Mesenchymal stem cell (in vitro differentiated cells and primary cell): ENCODE measurements at regions not wholly inside any gene's neighbourhood (a gene's known extent, or its start where the extent isn't known, plus 50 kb on each side); places are given as distances from the start of the nearest gene placed in this dataset.
A peak's percentile ranks its signal among the peaks of the same experiment; 100 is the strongest.

ENCODE experiments used
- DNase-seq: peaks from one replicate; pipeline ENCODE4 v3.0.0-alpha.2; 2013
- H2AFZ ChIP-seq: one replicate; pipeline ENCODE4 v1.6.1; 2013; ENCODE audit warnings: low read depth, mild to moderate bottlenecking, control low read depth, inconsistent platforms, low read length, moderate library complexity
- H2AK5ac ChIP-seq: 2 replicates; pipeline ENCODE4 v1.6.1; 2013; ENCODE audit warnings: low read length, moderate library complexity, mild to moderate bottlenecking, inconsistent platforms; ENCODE audit not compliant: severe bottlenecking
- H2BK120ac ChIP-seq: one replicate; pipeline ENCODE4 v1.6.1; 2013; ENCODE audit warnings: low read depth, mild to moderate bottlenecking, inconsistent platforms, low read length, moderate library complexity
- H2BK12ac ChIP-seq, 2 experiments: one replicate each; pipeline ENCODE4 v1.6.1; 2013; ENCODE audit warnings: inconsistent platforms in 2 of 2, low read length in 2 of 2, mild to moderate bottlenecking in 2 of 2, moderate library complexity in 2 of 2, control low read depth in 1 of 2
- H2BK15ac ChIP-seq: one replicate; pipeline ENCODE4 v1.6.1; 2013; ENCODE audit warnings: mild to moderate bottlenecking, low read depth, inconsistent platforms; ENCODE audit not compliant: poor library complexity, severe bottlenecking
- H2BK5ac ChIP-seq: 2 replicates; pipeline ENCODE4 v1.6.1; 2013; ENCODE audit warnings: low read depth, mild to moderate bottlenecking, low read length, control low read depth, inconsistent platforms; ENCODE audit not compliant: poor library complexity, severe bottlenecking
- H3K14ac ChIP-seq, 2 experiments: one replicate each; pipeline ENCODE4 v1.6.1; 2013; ENCODE audit warnings: inconsistent platforms in 2 of 2, low read length in 2 of 2, control low read depth in 1 of 2, mild to moderate bottlenecking in 1 of 2, moderate library complexity in 1 of 2
- H3K18ac ChIP-seq, 2 experiments: one replicate each; pipeline ENCODE4 v1.6.1; 2013; ENCODE audit warnings: inconsistent platforms in 2 of 2, low read length in 2 of 2, control low read depth in 1 of 2, low read depth in 1 of 2, mild to moderate bottlenecking in 1 of 2
- H3K23ac ChIP-seq, 2 experiments: one replicate each; pipeline ENCODE4 v1.6.1; 2013; ENCODE audit warnings: inconsistent platforms in 2 of 2, low read length in 2 of 2, mild to moderate bottlenecking in 2 of 2, moderate library complexity in 2 of 2, control low read depth in 1 of 2
- H3K27ac ChIP-seq: 2 replicates; pipeline ENCODE4 v1.5.1; 2013; ENCODE audit warnings: mild to moderate bottlenecking, moderate library complexity, low read length, control low read depth, inconsistent platforms; ENCODE audit not compliant: poor library complexity, severe bottlenecking
- H3K27me3 ChIP-seq, 2 experiments: 2 replicates each; pipeline versions ENCODE4 v1.6.1 to v1.7.0; 2013; ENCODE audit warnings: low read length in 2 of 2, mild to moderate bottlenecking in 2 of 2, moderate library complexity in 2 of 2, control low read depth in 1 of 2, inconsistent platforms in 1 of 2; ENCODE audit not compliant: control insufficient read depth in 1 of 2, insufficient read depth in 1 of 2
- H3K36me3 ChIP-seq, 2 experiments: 2 replicates each; pipeline versions ENCODE4 v1.6.1 to v1.7.0; 2013; ENCODE audit warnings: low read length in 2 of 2, control low read depth in 1 of 2, inconsistent platforms in 1 of 2, low read depth in 1 of 2, mild to moderate bottlenecking in 1 of 2; ENCODE audit not compliant: insufficient read depth in 2 of 2, control insufficient read depth in 1 of 2
- H3K4ac ChIP-seq, 2 experiments: one replicate each; pipeline ENCODE4 v1.6.1; 2013; ENCODE audit warnings: inconsistent platforms in 2 of 2, low read length in 2 of 2, mild to moderate bottlenecking in 2 of 2, moderate library complexity in 2 of 2, control low read depth in 1 of 2, low read depth in 1 of 2
- H3K4me1 ChIP-seq: 2 replicates; pipeline ENCODE4 v1.6.1; 2013; ENCODE audit warnings: low read depth, low read length, control low read depth; ENCODE audit not compliant: control insufficient read depth, insufficient read depth
- H3K4me2 ChIP-seq: 2 replicates; pipeline ENCODE4 v1.6.1; 2013; ENCODE audit warnings: low read length, mild to moderate bottlenecking, inconsistent platforms; ENCODE audit not compliant: poor library complexity, severe bottlenecking
- H3K4me3 ChIP-seq, 2 experiments: 2 replicates each; pipeline versions ENCODE4 v1.5.1 to v1.7.0; 2013; ENCODE audit warnings: low read length in 2 of 2, mild to moderate bottlenecking in 2 of 2, control low read depth in 1 of 2, low read depth in 1 of 2; ENCODE audit not compliant: insufficient read depth in 1 of 2
- H3K79me1 ChIP-seq: replicated peaks from 2 replicates; pipeline ENCODE4 v1.6.1; 2013; ENCODE audit warnings: mild to moderate bottlenecking, control low read depth, low read length, inconsistent platforms; ENCODE audit not compliant: poor library complexity, severe bottlenecking
- H3K9ac ChIP-seq: 2 replicates; pipeline ENCODE4 v1.7.0; 2013; ENCODE audit warnings: mild to moderate bottlenecking, low read length, moderate library complexity
- H3K9me3 ChIP-seq: 2 replicates; pipeline ENCODE4 v1.7.0; 2013; ENCODE audit warnings: mild to moderate bottlenecking, low read length; ENCODE audit not compliant: control insufficient read depth
- H4K8ac ChIP-seq: one replicate; pipeline ENCODE4 v1.6.1; 2013; ENCODE audit warnings: inconsistent platforms, mild to moderate bottlenecking, low read length, moderate library complexity
- H4K91ac ChIP-seq: one replicate; pipeline ENCODE4 v1.6.1; 2013; ENCODE audit warnings: mild to moderate bottlenecking, low read length, inconsistent platforms
- WGBS: methylation state at CpG from one replicate; pipeline ENCODE4 v1.1.7; 2013; ENCODE audit warnings: mixed read lengths; 5-methylcytosine and 5-hydroxymethylcytosine counted together

- no peak overlapping the region for H2AFZ ChIP-seq
Observed at GRCh38 chr13:88623150-88623549, 952.0 kb downstream of the SLITRK5 start.

GRCh38 chr13:88627071-88627470, 955.9 kb downstream of the SLITRK5 start:
- H3K4me3 ChIP-seq = no peak overlapping the region
- no peak overlapping the region for H2BK15ac ChIP-seq
- H2BK12ac ChIP-seq = no peak overlapping the region
- H2AK5ac ChIP-seq = no peak overlapping the region
- no peak overlapping the region for H3K14ac ChIP-seq
- H3K27me3 ChIP-seq = no peaks in the 10 kb centered on the region
- H3K36me3 ChIP-seq = no peaks in the 10 kb centered on the region
- peaks cover 22% of the 10 kb centered on the region for H3K9me3 ChIP-seq
- H2BK120ac ChIP-seq = no peak overlapping the region
- no peak overlapping the region for H3K4ac ChIP-seq
- no peak overlapping the region for H4K8ac ChIP-seq
- H3K27ac ChIP-seq = no peak overlapping the region
- no peak overlapping the region for H2AFZ ChIP-seq
- no CpG with 5 or more reads among the region's 3 CpGs for WGBS
- H3K4me1 ChIP-seq = no peaks in the 10 kb centered on the region
- peak; percentile 30 for DNase-seq
- H3K79me1 ChIP-seq = no peaks in the 10 kb centered on the region
- H2BK5ac ChIP-seq = no peak overlapping the region
- H4K91ac ChIP-seq = no peak overlapping the region
- no peak overlapping the region for H3K23ac ChIP-seq
- H3K18ac ChIP-seq = no peak overlapping the region
- H3K9ac ChIP-seq = no peak overlapping the region
- no peak overlapping the region for H3K4me2 ChIP-seq

More at GRCh38 chr13:88623150-88623549, 952.0 kb downstream of the SLITRK5 start:
- Histone ChIP-seq H4K8ac (no peak overlapping the region), H3K23ac (no peak overlapping the region), H3K4me1 (no peaks in the 10 kb centered on the region), H2BK5ac (no peak overlapping the region), H3K27me3 (no peaks in the 10 kb centered on the region), H3K4me3 (no peak overlapping the region), H3K36me3 (no peaks in the 10 kb centered on the region), H2AK5ac (no peak overlapping the region), H3K9ac (no peak overlapping the region), H3K27ac (no peak overlapping the region), H3K14ac (no peak overlapping the region), H3K18ac (no peak overlapping the region), H3K9me3 (peaks cover 26% of the 10 kb centered on the region), H3K4me2 (no peak overlapping the region), H4K91ac (no peak overlapping the region), H2BK15ac (no peak overlapping the region), H2BK120ac (no peak overlapping the region), H3K79me1 (no peaks in the 10 kb centered on the region), H3K4ac (no peak overlapping the region), H2BK12ac (no peak overlapping the region)
- peak; percentile 22 for DNase-seq
- 90% methylated on average over 1 of the region's 2 CpGs for WGBS

- H3K23ac ChIP-seq = no peak overlapping the region
- no peak overlapping the region for H3K4me3 ChIP-seq
- H4K91ac ChIP-seq = no peak overlapping the region
- H3K27me3 ChIP-seq = no peaks in the 10 kb centered on the region
- H3K4ac ChIP-seq = no peak overlapping the region
- no peak overlapping the region for H2BK5ac ChIP-seq
- H2BK15ac ChIP-seq = no peak overlapping the region
- H3K27ac ChIP-seq = no peak overlapping the region
- H2BK12ac ChIP-seq = no peak overlapping the region
- no peaks in the 10 kb centered on the region for H3K4me1 ChIP-seq
- H3K9me3 ChIP-seq = peaks cover 16% of the 10 kb centered on the region
- no peaks in the 10 kb centered on the region for H3K36me3 ChIP-seq
- no peak overlapping the region for H3K9ac ChIP-seq
- H3K79me1 ChIP-seq = no peaks in the 10 kb centered on the region
- H3K18ac ChIP-seq = no peak overlapping the region
- H4K8ac ChIP-seq = no peak overlapping the region
- no peak overlapping the region for H2BK120ac ChIP-seq
- no CpG with 5 or more reads among the region's 1 CpG for WGBS
- no peak overlapping the region for H2AK5ac ChIP-seq
- no peak overlapping the region for H3K4me2 ChIP-seq
- DNase-seq = no peak
- H2AFZ ChIP-seq = no peak overlapping the region
- H3K14ac ChIP-seq = no peak overlapping the region
Observed at GRCh38 chr13:88628882-88629281, 957.7 kb downstream of the SLITRK5 start.

GRCh38 chr13:88637935-88638334, 966.8 kb downstream of the SLITRK5 start:
- no peak overlapping the region for H3K4me2 ChIP-seq
- no CpG with 5 or more reads among the region's 1 CpG for WGBS
- no peak overlapping the region for H4K8ac ChIP-seq
- H4K91ac ChIP-seq = no peak overlapping the region
- no peaks in the 10 kb centered on the region for H3K36me3 ChIP-seq
- no peak overlapping the region for H3K27ac ChIP-seq
- no peak overlapping the region for H2AFZ ChIP-seq
- H2BK5ac ChIP-seq = no peak overlapping the region
- no peak overlapping the region for H2BK12ac ChIP-seq
- no peak overlapping the region for H2AK5ac ChIP-seq
- H3K4me1 ChIP-seq = no peaks in the 10 kb centered on the region
- H3K27me3 ChIP-seq = no peaks in the 10 kb centered on the region
- H3K9me3 ChIP-seq = peaks cover 4% of the 10 kb centered on the region
- H3K4ac ChIP-seq = no peak overlapping the region
- H3K14ac ChIP-seq = no peak overlapping the region
- H3K18ac ChIP-seq = no peak overlapping the region
- H3K4me3 ChIP-seq = no peak overlapping the region
- H3K79me1 ChIP-seq = no peaks in the 10 kb centered on the region
- DNase-seq = no peak
- no peak overlapping the region for H3K23ac ChIP-seq
- H3K9ac ChIP-seq = no peak overlapping the region
- no peak overlapping the region for H2BK120ac ChIP-seq
- H2BK15ac ChIP-seq = no peak overlapping the region
